Small intestine (tissue), 7 donors: ENCODE measurements at regions not wholly inside any gene's neighbourhood (a gene's known extent, or its start where the extent isn't known, plus 50 kb on each side); places are given as distances from the start of the nearest gene placed in this dataset.

Experiments used
- DNase-seq, 2 donors: peaks; one replicate each; pipeline versions ENCODE4 v3.0.0 to v3.0.0-alpha.2; 2013
- FAIRE-seq: peaks from 2 replicates; lab custom pipeline; 2012; peaks lifted over from hg19 to GRCh38; lab: Jason Lieb, UNC
- H3K27ac ChIP-seq, 3 donors: one replicate each; pipeline ENCODE4 v1.5.1; 2013; ENCODE audit warnings: low read length in 2 of 3, mild to moderate bottlenecking in 2 of 3, control low read depth in 1 of 3, inconsistent platforms in 1 of 3, low read depth in 1 of 3, moderate library complexity in 1 of 3
- H3K27me3 ChIP-seq, 3 donors: one replicate each; pipeline ENCODE4 v1.6.1; 2013; ENCODE audit warnings: low read length in 3 of 3, inconsistent platforms in 1 of 3; ENCODE audit not compliant: control insufficient read depth in 3 of 3, insufficient read depth in 3 of 3
- H3K36me3 ChIP-seq, 3 donors: one replicate each; pipeline ENCODE4 v1.6.1; 2013; ENCODE audit warnings: low read length in 3 of 3, inconsistent platforms in 1 of 3, low read depth in 1 of 3, mild to moderate bottlenecking in 1 of 3, moderate library complexity in 1 of 3; ENCODE audit not compliant: control insufficient read depth in 3 of 3, insufficient read depth in 2 of 3
- H3K4me1 ChIP-seq, 3 donors: one replicate each; pipeline ENCODE4 v1.6.1; 2013; ENCODE audit warnings: low read length in 2 of 3, inconsistent platforms in 1 of 3, low read depth in 1 of 3, mild to moderate bottlenecking in 1 of 3, moderate library complexity in 1 of 3; ENCODE audit not compliant: control insufficient read depth in 3 of 3, insufficient read depth in 2 of 3
- H3K4me3 ChIP-seq, 3 donors: one replicate each; pipeline ENCODE4 v1.5.1; 2013; ENCODE audit warnings: low read length in 3 of 3, control low read depth in 1 of 3, inconsistent platforms in 1 of 3, low read depth in 1 of 3, mild to moderate bottlenecking in 1 of 3, moderate library complexity in 1 of 3
- H3K9me3 ChIP-seq, 2 donors: one replicate each; pipeline ENCODE4 v1.6.1; 2013; ENCODE audit warnings: low read depth in 1 of 2, low read length in 1 of 2; ENCODE audit not compliant: control insufficient read depth in 2 of 2, insufficient read depth in 1 of 2
- WGBS, 3 donors: extraction: QIAGEN DNeasy Blood & Tissue Kit; methylation state at CpG; one replicate each; pipeline ENCODE4 v1.1.7; 2013; 5-methylcytosine and 5-hydroxymethylcytosine counted together
- donor health status: healthy with polysubstance abuse.
- donor health status: control.
- donor health status: control.
- donor health status: Bipolar disorder and iron deficiency.
- donor health status: healthy.

DNA sequence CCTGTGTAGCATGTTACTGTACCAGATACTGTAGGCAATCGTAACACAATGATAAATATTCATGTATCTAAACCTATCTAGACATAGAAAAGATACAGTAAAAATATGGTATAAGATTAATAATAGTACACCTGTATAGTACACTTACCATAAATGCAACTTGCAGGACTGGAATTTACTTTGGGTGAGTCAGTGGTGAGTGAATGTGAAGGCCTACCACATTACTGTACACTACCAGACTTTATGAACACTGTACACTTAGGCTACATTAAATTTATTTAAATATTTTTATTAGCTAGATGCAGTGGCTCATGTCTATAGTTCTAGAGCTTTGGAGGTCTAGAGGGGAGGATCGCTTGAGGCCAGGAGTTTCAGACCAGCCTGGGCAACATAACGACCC is 186.6 kb upstream of the ROPN1 start:
- Histone ChIP-seq H3K27ac (no peak overlapping the region), H3K27me3 (no peaks in the 10 kb centered on the region), H3K9me3 (no peaks in the 10 kb centered on the region), H3K4me1 (peaks cover 0 to 4% (median 0%) of the 10 kb centered on the region in 3 donors), H3K36me3 (no peaks in the 10 kb centered on the region), H3K4me3 (no peak overlapping the region)
- DNase-seq (no peak), FAIRE-seq (no peak)
- WGBS, 3 donors = 86 to 92% (median 92%) methylated on average over 3 of the region's 3 CpGs

DNA sequence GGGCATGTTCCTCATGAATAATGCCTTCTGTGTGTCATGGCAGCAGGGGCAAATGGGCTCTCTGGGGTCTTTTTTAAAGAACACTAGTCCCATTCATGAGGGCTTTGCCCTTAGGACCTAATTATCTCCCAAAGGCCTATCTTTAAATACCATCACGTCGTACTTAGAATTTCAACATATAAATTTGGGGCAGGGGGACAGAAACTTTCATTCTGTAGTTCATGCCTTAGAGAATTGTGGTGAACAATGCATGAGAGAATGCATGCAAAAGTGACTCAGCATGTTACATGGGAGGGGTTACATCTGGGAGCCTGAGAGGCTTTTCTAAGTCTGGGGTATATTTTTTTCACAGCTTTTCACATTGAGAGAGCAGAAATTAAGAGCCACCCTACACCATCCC is 208.5 kb upstream of the ROPN1 start:
- no peaks in the 10 kb centered on the region for H3K9me3 ChIP-seq
- H3K4me1 ChIP-seq = no peaks in the 10 kb centered on the region
- no peaks in the 10 kb centered on the region for H3K36me3 ChIP-seq
- no peak overlapping the region for H3K4me3 ChIP-seq
- FAIRE-seq (no peak), DNase-seq (no peak)
- peaks cover 0 to 2% (median 0%) of the 10 kb centered on the region in 3 donors for H3K27me3 ChIP-seq
- WGBS, 3 donors = 69 to 78% (median 72%) methylated on average over 2 of the region's 2 CpGs
- H3K27ac ChIP-seq = no peak overlapping the region

DNA sequence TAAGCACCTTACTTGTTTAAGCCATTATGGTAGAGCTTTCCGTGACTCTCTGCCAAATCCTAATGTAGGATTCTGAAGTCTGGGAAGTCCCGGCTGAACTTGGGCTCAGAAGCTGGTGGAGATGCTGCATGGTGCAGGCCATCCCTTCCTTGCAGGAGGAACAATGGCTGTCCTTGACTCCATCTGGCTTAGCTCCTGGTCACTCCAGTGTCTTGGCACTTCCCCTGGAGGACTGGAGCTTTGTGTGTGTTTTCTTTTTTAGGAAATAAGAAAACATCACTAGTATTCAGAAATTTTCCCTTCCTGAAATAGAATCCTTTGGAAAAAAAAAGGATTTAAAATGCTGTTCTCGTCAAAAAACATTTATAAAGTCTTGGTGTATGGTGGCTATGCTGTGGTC is 209.3 kb upstream of the ROPN1 start:
- H3K36me3 ChIP-seq = no peaks in the 10 kb centered on the region
- no peak for FAIRE-seq
- H3K27me3 ChIP-seq = no peaks in the 10 kb centered on the region
- H3K4me3 ChIP-seq = no peak overlapping the region
- no peaks in the 10 kb centered on the region for H3K4me1 ChIP-seq
- H3K27ac ChIP-seq = no peak overlapping the region
- DNase-seq = no peak
- no peaks in the 10 kb centered on the region for H3K9me3 ChIP-seq
- WGBS, 3 donors = 81 to 82% (median 82%) methylated on average over 3 of the region's 3 CpGs

DNA sequence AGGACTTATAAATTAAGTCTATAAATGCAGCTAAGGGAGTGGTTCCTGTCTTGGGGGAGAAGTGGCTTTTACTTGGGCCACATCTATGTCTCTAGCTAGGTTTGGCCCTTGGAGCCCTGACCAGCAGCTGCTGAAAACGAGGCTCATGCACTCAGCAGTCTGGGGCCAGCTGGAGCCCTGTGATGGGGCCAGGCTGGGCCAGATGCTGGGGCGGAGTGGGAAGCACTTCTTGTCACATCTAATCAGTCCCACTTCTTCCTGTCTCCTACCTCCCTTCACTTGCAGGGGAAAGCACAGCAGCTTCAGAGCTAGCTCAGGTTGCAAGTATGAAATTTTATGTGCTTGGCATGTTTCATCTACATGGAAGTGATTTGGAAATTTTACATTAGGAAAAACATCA is 209.9 kb upstream of the ROPN1 start:
- H3K4me3 ChIP-seq = no peak overlapping the region
- no peak overlapping the region for H3K27ac ChIP-seq
- no peaks in the 10 kb centered on the region for H3K36me3 ChIP-seq
- WGBS, 3 donors = 35 to 54% (median 45%) methylated on average over 2 of the region's 2 CpGs
- FAIRE-seq (no peak), DNase-seq (peak in 1 of 2 donors; percentile 18)
- H3K4me1 ChIP-seq = no peaks in the 10 kb centered on the region
- H3K9me3 ChIP-seq = no peaks in the 10 kb centered on the region
- H3K27me3 ChIP-seq = no peaks in the 10 kb centered on the region

- Histone ChIP-seq H3K27ac (no peak overlapping the region), H3K27me3 (no peaks in the 10 kb centered on the region), H3K9me3 (no peaks in the 10 kb centered on the region), H3K4me3 (no peak overlapping the region), H3K4me1 (peaks cover 0 to 2% (median 0%) of the 10 kb centered on the region in 3 donors), H3K36me3 (no peaks in the 10 kb centered on the region)
- FAIRE-seq (no peak), DNase-seq (no peak)
- 48 to 73% (median 57%) methylated on average over 4 of the region's 4 CpGs for WGBS, 3 donors
These were observed 210.8 kb upstream of the ROPN1 start for GRCh38 chr3:124202754-124203153.

DNA sequence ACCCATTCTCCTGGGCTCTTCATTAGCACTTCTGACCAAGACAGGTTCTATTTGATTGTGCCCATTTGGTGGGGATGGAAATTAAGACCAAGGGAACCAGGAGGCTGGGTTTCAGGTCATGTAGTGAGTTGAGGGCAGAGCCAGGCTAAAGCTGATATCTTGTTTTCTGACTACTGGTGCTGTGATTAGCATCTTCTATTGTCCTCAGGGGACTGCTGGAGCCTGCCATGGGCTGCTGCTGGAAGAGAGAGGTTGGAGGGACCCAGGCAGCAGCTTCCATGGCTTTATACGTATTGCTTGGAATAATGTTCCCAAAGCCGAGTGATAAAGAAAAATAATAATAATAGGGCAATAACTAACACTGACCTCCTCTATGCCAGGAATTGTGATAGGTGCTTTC is 211.4 kb upstream of the ROPN1 start:
- Histone ChIP-seq H3K27me3 (no peaks in the 10 kb centered on the region), H3K4me1 (peaks cover 0 to 4% (median 0%) of the 10 kb centered on the region in 3 donors), H3K9me3 (no peaks in the 10 kb centered on the region), H3K27ac (no peak overlapping the region), H3K4me3 (no peak overlapping the region), H3K36me3 (no peaks in the 10 kb centered on the region)
- DNase-seq (no peak), FAIRE-seq (no peak)
- WGBS, 3 donors = 89 to 97% (median 92%) methylated on average over 2 of the region's 2 CpGs

- Histone ChIP-seq H3K9me3 (no peaks in the 10 kb centered on the region), H3K4me1 (peaks cover 0 to 4% (median 0%) of the 10 kb centered on the region in 3 donors), H3K36me3 (no peaks in the 10 kb centered on the region), H3K4me3 (no peak overlapping the region), H3K27me3 (no peaks in the 10 kb centered on the region), H3K27ac (no peak overlapping the region)
- 66 to 83% (median 74%) methylated on average over 5 of the region's 5 CpGs for WGBS, 3 donors
- FAIRE-seq (no peak), DNase-seq (no peak)
These were observed 214.5 kb upstream of the ROPN1 start for GRCh38 chr3:124206225-124207055.

DNA sequence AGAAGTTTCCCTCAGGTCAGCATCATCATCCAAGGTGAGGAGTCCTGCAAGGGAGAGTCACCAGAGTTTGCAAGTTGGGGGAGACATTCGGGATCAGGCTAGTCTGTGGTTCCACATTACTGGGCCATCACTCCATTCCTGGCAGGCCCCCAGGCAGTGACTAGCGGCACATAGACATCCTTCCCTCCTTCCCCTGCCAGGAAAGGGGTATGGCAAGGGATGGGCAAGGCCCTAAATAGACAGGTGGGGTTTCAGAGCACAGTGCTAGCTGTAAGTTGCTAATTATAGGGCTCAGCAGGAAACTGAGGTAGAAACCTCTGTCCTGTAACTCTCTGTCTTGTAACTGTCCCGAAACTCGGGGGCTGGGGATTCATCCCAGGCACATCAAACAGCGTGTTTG is 215.2 kb upstream of the ROPN1 start:
- Histone ChIP-seq H3K27ac (no peak overlapping the region), H3K36me3 (no peaks in the 10 kb centered on the region), H3K27me3 (no peaks in the 10 kb centered on the region), H3K4me1 (peaks cover 0 to 4% (median 0%) of the 10 kb centered on the region in 3 donors), H3K9me3 (no peaks in the 10 kb centered on the region), H3K4me3 (no peak overlapping the region)
- FAIRE-seq = no peak
- no peak for DNase-seq
- 82 to 87% (median 84%) methylated on average over 5 of the region's 5 CpGs for WGBS, 3 donors
